DMS153 (cell line): ENCODE measurements at regions not wholly inside any gene's neighbourhood (a gene's known extent, or its start where the extent isn't known, plus 50 kb on each side); places are given as distances from the start of the nearest gene placed in this dataset.
A peak's percentile ranks its signal among the peaks of the same experiment; 100 is the strongest.
"Not testable (repeated sequence)": the region's sequence is repeated elsewhere in the genome, so short reads cannot be mapped to it uniquely, and the experiment has no call there.

Experiments
- DNase-seq: peaks from one replicate; lab custom pipeline; 2025; lab: John Stamatoyannopoulos, UW

- no peak for DNase-seq
Observed at GRCh38 chr12:86770871-86771270, 514.7 kb upstream of the MGAT4C start.

- DNase-seq, result no peak
Observed at GRCh38 chr12:86748894-86749293, 492.7 kb upstream of the MGAT4C start.

GRCh38 chr12:86744547-86745212 lies 488.5 kb upstream of the MGAT4C start:
- DNase-seq, result no peak

DNA sequence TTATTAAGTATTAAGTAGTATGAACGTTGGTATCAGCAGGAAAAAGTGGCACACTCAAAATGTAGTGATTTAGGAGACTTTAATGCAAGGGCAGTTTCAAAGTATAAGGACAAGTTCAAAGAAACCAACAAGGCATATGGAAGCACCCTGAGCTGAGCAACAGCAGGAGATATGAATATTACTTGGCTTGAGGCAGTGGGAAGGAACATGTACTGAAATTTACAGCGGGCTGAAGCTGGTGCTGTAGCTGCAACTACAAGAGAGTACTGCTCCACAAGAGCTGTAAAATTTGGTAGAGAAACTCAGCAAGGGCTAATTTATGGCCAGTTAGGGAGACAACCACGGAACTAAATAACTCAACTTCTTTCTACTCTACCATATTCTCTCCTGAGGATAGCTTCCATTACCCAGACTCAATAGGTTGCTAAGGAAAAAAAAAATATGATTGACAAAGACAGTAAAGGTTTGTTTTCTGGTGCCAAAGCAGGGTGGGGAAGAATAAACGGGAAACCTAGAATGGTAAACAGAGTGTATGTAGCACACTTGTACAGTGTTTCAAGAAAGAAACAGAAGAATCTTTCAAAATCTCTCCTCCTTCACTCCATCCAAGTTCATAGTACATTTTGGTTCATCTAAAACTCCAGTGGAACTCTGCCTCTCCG lies 487.8 kb upstream of the MGAT4C start:
- DNase-seq, result no peak

DNA sequence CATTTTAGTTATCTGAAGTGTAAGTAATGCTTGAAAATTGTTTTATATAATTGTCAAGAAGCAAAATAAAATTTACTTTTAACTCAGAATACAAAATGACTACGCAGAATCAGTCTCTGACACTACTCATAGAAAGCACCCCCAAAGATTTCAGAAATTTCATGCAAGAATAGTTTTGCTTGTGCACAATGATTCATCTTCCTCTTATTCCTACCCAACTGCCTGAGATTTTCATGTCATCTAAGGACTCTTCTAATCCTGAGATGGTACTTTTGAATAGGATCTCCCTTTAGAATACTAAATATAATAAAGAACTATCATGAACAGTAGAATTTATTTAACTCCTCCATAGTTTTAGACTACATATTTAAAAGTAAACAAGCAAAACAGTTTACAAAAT lies 485.3 kb upstream of the MGAT4C start:
- DNase-seq, result no peak

- DNase-seq, result no peak
Observed at GRCh38 chr12:86735851-86736250, 479.7 kb upstream of the MGAT4C start.

- DNase-seq, result no peak
Observed at GRCh38 chr12:86735072-86735471, 478.9 kb upstream of the MGAT4C start.

GRCh38 chr12:86730233-86730632 lies 474.0 kb upstream of the MGAT4C start:
- no peak for DNase-seq

DNA sequence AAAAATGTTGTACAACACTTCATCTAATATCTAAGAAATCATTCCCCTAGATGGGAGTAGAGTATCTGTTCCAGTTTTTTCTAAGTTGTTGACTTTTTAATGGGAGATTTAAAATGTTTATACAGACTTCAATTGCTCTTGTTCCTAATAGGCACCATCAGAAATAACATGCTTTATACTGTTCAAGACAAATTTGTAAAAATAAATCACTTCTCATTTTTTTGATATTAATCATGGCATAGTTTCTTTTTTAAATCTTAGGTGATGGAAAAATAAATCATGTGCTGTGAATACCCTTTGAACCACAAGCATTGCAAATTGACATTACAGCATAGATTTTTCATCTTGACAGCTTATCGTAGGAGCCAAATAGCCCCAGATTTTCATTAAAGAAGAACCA lies 473.5 kb upstream of the MGAT4C start:
- no peak for DNase-seq

- no peak for DNase-seq
Observed at GRCh38 chr12:86727160-86727559, 471.0 kb upstream of the MGAT4C start.

DNA sequence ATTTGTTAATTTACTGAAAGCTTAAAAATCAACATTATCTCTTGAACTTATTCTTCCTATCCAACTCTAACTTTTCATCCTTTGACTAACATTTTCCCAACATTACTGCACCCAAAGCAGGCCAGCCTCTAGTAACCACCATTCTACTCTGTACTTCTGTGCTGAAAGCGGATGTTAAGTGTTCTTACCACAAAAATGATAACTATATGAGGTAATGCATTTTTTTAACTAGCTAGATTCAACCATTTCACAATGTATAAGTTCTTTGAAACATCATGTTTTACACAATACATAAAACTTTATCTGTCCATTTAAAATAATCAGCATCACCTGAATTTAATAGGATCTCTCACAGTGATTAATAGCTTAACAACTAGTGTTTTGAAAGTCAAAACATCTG lies 468.5 kb upstream of the MGAT4C start:
- DNase-seq, result no peak

DNA sequence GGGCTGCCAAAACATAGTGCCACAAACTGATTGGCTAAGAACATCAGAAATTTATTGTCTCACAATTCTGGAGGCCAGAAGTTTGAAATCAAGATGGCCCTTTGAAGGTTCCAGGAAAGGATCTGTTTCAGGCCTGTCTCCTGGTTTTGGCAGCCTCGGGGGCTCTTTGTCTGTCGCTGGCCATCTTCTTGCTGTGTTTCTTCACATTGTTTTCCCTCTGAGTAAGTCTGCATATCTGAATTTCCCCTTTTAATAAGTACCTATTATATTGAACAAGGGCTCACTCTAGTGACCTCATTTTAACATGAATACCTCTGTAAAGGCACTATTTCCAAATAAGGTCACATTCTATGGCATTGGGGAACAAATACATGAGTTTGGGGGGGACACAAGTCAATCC lies 467.1 kb upstream of the MGAT4C start:
- DNase-seq, result no peak

DNA sequence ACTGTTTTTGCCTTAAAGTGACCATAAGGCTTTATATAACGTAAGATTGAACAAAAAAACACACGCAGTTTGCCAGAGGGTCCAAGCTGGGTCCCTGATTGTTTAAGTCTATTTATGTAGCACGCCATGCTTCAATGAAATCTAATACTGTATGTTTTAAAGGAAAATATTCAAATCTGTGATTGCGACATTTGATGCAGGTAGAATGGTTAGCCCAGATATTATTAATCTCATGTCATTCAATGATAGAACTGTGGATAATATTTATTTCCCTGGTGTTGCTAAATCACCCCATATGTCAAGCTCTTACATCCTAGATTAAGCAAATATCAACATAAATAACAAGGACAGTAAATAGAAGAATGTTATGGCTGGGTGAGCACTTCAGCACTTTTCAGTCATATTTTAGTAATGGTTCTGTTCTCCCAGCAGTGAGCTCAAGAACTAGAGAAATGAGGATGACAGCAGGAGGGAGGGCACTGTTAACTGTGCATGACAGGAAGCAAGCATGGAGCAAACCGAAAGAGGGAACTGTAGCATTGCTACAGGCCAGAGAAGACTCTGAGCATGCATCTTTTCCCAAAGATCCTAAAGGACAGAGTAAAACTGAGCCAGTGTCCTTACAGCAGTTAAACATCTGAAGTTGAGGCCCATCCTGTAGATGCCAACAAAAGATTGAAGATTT lies 465.7 kb upstream of the MGAT4C start:
- no peak for DNase-seq

DNA sequence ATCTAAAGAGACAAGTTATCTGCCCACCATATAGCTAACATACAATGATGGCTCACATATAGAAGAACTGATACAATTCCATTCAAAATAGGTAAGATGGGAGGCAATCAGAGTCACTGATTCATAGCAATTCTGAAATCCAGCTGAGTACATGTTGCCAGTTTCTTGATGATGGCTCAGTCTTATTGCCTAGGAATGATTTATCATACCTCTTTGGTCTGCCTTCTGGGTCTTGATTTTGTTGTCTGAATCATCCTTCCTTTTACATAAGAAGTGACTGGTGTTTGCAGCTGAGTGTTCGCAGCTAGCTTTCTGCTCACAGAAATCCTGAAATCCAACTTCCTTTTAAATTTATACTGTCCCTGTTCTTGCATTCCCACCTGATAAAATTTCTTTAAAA lies 463.2 kb upstream of the MGAT4C start:
- DNase-seq, result no peak

DNA sequence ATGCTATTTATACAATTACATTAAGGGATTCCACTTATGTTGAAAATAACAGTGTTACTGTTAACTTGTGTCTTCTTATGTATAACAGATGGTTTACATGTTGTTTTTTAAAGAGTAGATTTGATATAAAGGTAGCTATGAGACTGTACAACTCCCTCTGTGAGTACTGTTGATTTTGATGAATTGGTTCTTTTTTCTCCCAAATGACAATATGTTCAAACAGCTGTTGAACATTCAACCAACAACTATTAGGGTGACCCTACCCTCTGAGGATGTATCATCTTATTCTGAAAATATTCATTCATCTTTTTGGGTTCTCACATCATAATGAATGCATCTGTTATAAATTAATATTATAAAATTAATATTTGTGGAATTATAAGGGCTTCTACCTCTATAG lies 456.9 kb upstream of the MGAT4C start:
- DNase-seq, result no peak

DNA sequence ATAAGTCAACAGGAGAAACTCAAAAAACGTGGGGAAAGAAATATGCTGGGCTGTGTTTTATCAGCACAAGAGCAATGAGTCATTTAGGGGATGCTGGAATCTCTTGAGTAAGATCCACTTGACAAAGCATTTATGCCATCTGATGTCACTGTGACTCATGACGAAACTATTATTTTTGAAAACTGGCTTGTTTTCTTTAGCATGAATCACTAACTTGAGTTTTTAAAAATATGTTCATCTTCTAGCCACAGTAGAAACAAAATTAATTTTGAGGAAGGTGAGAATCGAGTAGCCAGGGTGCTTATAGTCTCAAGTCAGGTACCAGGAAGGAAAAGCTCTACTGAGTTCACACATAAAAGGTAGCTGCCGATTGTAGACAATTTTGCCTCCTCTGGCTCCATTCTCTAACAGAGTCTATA lies 456.2 kb upstream of the MGAT4C start:
- peak; percentile 21 for DNase-seq

GRCh38 chr12:86711731-86712130 lies 455.5 kb upstream of the MGAT4C start:
- no peak for DNase-seq

- no peak for DNase-seq
Observed at GRCh38 chr12:86710109-86710508, 453.9 kb upstream of the MGAT4C start.

GRCh38 chr12:86709017-86709416 lies 452.8 kb upstream of the MGAT4C start:
- DNase-seq, result not testable (repeated sequence)

DNA sequence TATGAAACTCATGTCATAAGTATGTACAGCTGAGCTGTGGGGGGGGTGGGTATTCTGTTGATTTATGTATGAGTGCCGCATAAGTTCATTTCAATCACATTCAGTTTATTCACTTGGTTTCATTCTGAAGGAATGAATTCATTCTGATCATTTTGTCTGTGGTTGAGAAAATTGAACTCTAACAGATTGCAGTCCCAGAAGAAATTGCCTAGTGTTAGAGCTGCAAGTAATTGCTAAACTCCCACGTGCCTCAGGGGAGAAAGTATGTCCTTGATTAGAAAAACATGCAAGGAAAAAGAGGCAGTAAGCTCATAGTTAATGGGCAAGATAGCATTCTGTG lies 442.4 kb upstream of the MGAT4C start:
- DNase-seq, result no peak

DNA sequence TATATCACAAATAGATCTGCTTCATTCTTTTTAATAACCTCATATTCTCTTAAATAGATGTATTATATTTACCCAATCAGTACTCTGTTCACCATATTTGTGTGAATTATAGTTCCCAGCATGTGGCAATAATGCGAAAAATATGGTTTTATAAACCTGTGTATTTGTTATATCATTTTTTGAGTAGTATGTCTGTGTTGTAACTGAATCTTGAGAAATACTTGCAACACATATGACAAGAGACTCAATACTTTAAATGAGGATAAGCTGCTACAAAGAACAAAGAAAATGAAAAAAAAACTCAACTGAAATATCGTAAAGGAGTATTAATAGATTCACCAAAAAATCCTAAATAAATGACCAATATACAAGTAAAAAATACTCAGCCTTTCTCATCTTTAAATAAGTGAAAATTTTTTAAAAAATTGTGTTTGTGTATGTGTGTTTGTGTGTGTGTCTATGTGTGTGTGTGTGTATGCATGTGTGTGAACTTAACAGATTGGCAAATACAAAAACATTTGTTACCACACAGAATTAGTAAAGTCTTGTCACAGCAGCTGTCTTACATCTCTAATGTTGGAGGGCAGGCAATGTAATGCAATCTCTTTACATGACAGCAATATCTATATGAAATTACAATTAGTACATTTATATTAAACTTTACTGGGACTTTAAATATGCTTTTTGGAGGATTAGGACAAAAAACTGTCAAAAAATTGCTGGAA lies 441.9 kb upstream of the MGAT4C start:
- DNase-seq, result no peak

- no peak for DNase-seq
Observed at GRCh38 chr12:86683568-86684304, 427.5 kb upstream of the MGAT4C start.
